Fibroblast of mammary gland (primary cell): ENCODE measurements at regions not wholly inside any gene's neighbourhood (a gene's known extent, or its start where the extent isn't known, plus 50 kb on each side); places are given as distances from the start of the nearest gene placed in this dataset.

Experiments used
- DNase-seq: peaks from one replicate; pipeline ENCODE4 v3.0.0-alpha.2; 2010; ENCODE audit warnings: low read depth
- H3K4me3 ChIP-seq: 2 replicates; pipeline ENCODE4 v1.5.1; 2011; ENCODE audit warnings: low read depth, mild to moderate bottlenecking, low read length, moderate library complexity; ENCODE audit not compliant: control insufficient read depth
- CTCF ChIP-seq: conservative IDR thresholded peaks from 2 replicates; pipeline ENCODE4 v1.5.1; 2011; ENCODE audit warnings: low read depth, low read length, inconsistent platforms; ENCODE audit not compliant: control insufficient read depth, insufficient read depth

GRCh38 chr13:73242515-73243015 is 183.8 kb downstream of the KLF5 start:
- no peak for DNase-seq
- TF ChIP-seq CTCF: no peak
- H3K4me3 ChIP-seq: no peak overlapping the region

GRCh38 chr13:73240193-73240592 is 181.4 kb downstream of the KLF5 start:
- no peak for TF ChIP-seq CTCF
- no peak overlapping the region for H3K4me3 ChIP-seq
- DNase-seq: no peak

GRCh38 chr13:73235385-73235784 is 176.6 kb downstream of the KLF5 start:
- no peak for TF ChIP-seq CTCF
- H3K4me3 ChIP-seq: no peak overlapping the region
- no peak for DNase-seq

- no peak for TF ChIP-seq CTCF
- DNase-seq: peak; percentile 34
These were observed 172.7 kb downstream of the KLF5 start for GRCh38 chr13:73231471-73231870.

GRCh38 chr13:73230716-73231115 is 171.9 kb downstream of the KLF5 start:
- peak; percentile 11 for DNase-seq
- no peak overlapping the region for H3K4me3 ChIP-seq
- no peak for TF ChIP-seq CTCF

More at GRCh38 chr13:73231471-73231870, 172.7 kb downstream of the KLF5 start:
- H3K4me3 ChIP-seq: no peak overlapping the region

- no peak overlapping the region for H3K4me3 ChIP-seq
- peak; percentile 12 for DNase-seq
- TF ChIP-seq CTCF: peak; percentile 5
These were observed 169.7 kb downstream of the KLF5 start for GRCh38 chr13:73228546-73228945.

- DNase-seq: peak; percentile 13
- no peak for TF ChIP-seq CTCF
- no peak overlapping the region for H3K4me3 ChIP-seq
These were observed 167.2 kb downstream of the KLF5 start for GRCh38 chr13:73225990-73226389.
